CD14-positive monocyte (primary cell): ENCODE measurements at regions not wholly inside any gene's neighbourhood (a gene's known extent, or its start where the extent isn't known, plus 50 kb on each side); places are given as distances from the start of the nearest gene placed in this dataset.

Source experiments
- DNase-seq, 3 donors: peaks; one replicate each; pipeline ENCODE4 v3.0.0-alpha.2; 2011 to 2022
- H2AFZ ChIP-seq: 2 replicates; pipeline ENCODE4 v1.6.0; 2012; ENCODE audit warnings: mild to moderate bottlenecking, low read depth, low read length, inconsistent platforms; ENCODE audit not compliant: insufficient read depth, poor library complexity, severe bottlenecking
- H3K27ac ChIP-seq, 2 donors: 1 replicate in 1 of 2; 2 replicates in 1 of 2; pipeline ENCODE4 v1.5.1; 2012 to 2013; ENCODE audit warnings: low read length in 2 of 2, control low read depth in 1 of 2, inconsistent platforms in 1 of 2, low read depth in 1 of 2, mild to moderate bottlenecking in 1 of 2
- H3K27me3 ChIP-seq, 2 donors: one replicate each; pipeline versions ENCODE4 v1.6.0 to v1.6.1; 2011 to 2013; ENCODE audit warnings: low read length in 2 of 2; ENCODE audit not compliant: control insufficient read depth in 2 of 2, insufficient read depth in 2 of 2
- H3K36me3 ChIP-seq, 2 donors: replicated peaks in 1 of 2; 1 replicate in 1 of 2; 2 replicates in 1 of 2; pipeline versions ENCODE4 v1.5.1 to v1.6.1; 2012 to 2013; ENCODE audit warnings: low read length in 2 of 2, control low read depth in 1 of 2, inconsistent platforms in 1 of 2, mild to moderate bottlenecking in 1 of 2; ENCODE audit not compliant: insufficient read depth in 2 of 2, control insufficient read depth in 1 of 2
- H3K4me1 ChIP-seq, 2 donors: 1 replicate in 1 of 2; 2 replicates in 1 of 2; pipeline versions ENCODE4 v1.5.1 to v1.6.1; 2012 to 2013; ENCODE audit warnings: low read length in 2 of 2, control low read depth in 1 of 2, inconsistent platforms in 1 of 2, mild to moderate bottlenecking in 1 of 2, moderate library complexity in 1 of 2; ENCODE audit not compliant: insufficient read depth in 2 of 2, control insufficient read depth in 1 of 2
- H3K4me2 ChIP-seq: replicated peaks from 2 replicates; pipeline ENCODE3; 2012; ENCODE audit warnings: low read length, moderate library complexity, mild to moderate bottlenecking; ENCODE audit not compliant: poor library complexity, severe bottlenecking; ENCODE audit errors: extremely low read depth
- H3K4me3 ChIP-seq, 3 experiments: fragments of 200-600 bp in 1 of 3; sonication (generic) in 1 of 3; replicated peaks in 1 of 3; 1 replicate in 2 of 3; 2 replicates in 1 of 3; pipeline ENCODE4 v1.5.1; 2011 to 2013; ENCODE audit warnings: low read length in 3 of 3, mild to moderate bottlenecking in 3 of 3, control low read depth in 2 of 3, low read depth in 2 of 3, inconsistent platforms in 1 of 3, moderate library complexity in 1 of 3
- H3K79me2 ChIP-seq: 2 replicates; pipeline ENCODE4 v1.6.0; 2012; ENCODE audit warnings: mild to moderate bottlenecking, control low read depth, inconsistent platforms, low read length, moderate library complexity; ENCODE audit not compliant: insufficient read depth
- H3K9ac ChIP-seq: 2 replicates; pipeline ENCODE4 v1.6.0; 2017; ENCODE audit warnings: low read length, mild to moderate bottlenecking; ENCODE audit not compliant: insufficient read depth, poor library complexity, severe bottlenecking
- H3K9me3 ChIP-seq, 2 donors: replicated peaks in 1 of 2; 1 replicate in 1 of 2; 2 replicates in 1 of 2; pipeline versions ENCODE4 v1.5.1 to v1.6.1; 2012 to 2013; ENCODE audit warnings: low read length in 2 of 2, control low read depth in 1 of 2; ENCODE audit not compliant: control insufficient read depth in 1 of 2, insufficient read depth in 1 of 2
- H4K20me1 ChIP-seq: 2 replicates; pipeline ENCODE4 v1.6.0; 2012; ENCODE audit warnings: mild to moderate bottlenecking, low read length, control low read depth, moderate library complexity; ENCODE audit not compliant: insufficient read depth
- H3K27ac Mint-ChIP-seq, 7 donors: one replicate each; pipeline ENCODE4 v1.8.0; 2020; ENCODE audit warnings: mild to moderate bottlenecking in 7 of 7, mixed read lengths in 7 of 7, moderate library complexity in 6 of 7, inconsistent platforms in 2 of 7
- H3K27me3 Mint-ChIP-seq, 3 donors: one replicate each; pipeline ENCODE4 v1.8.0; 2021 to 2022; ENCODE audit warnings: low read depth in 3 of 3, mild to moderate bottlenecking in 3 of 3, mixed read lengths in 3 of 3, moderate library complexity in 3 of 3, inconsistent platforms in 1 of 3
- H3K36me3 Mint-ChIP-seq, 2 donors: one replicate each; pipeline ENCODE4 v1.8.0; 2020; ENCODE audit warnings: mixed read lengths in 2 of 2, inconsistent platforms in 1 of 2, mild to moderate bottlenecking in 1 of 2
- H3K4me1 Mint-ChIP-seq: one replicate; pipeline ENCODE4 v1.8.0; 2020; ENCODE audit warnings: mild to moderate bottlenecking, mixed read lengths
- H3K4me3 Mint-ChIP-seq, 2 donors: one replicate each; pipeline ENCODE4 v1.8.0; 2020; ENCODE audit warnings: mild to moderate bottlenecking in 2 of 2, mixed read lengths in 2 of 2, moderate library complexity in 1 of 2
- H3K9me3 Mint-ChIP-seq, 7 donors: one replicate each; pipeline ENCODE4 v1.8.0; 2020 to 2022; ENCODE audit warnings: mixed read lengths in 7 of 7, mild to moderate bottlenecking in 6 of 7, moderate library complexity in 6 of 7, inconsistent platforms in 2 of 7
- CTCF ChIP-seq: fragments of 200-600 bp; IDR thresholded peaks from one replicate; pipeline ENCODE4 v1.8.0; 2022; ENCODE audit warnings: antibody characterized with exemption, mild to moderate bottlenecking
- WGBS: methylation state at CpG from one replicate; pipeline ENCODE4 v1.1.5; 2013; ENCODE audit warnings: missing lambda C conversion rate; ENCODE audit not compliant: insufficient coverage; 5-methylcytosine and 5-hydroxymethylcytosine counted together
- intact Hi-C, 2 donors: fragments of 100-400 bp; cut with micrococcal nuclease; formaldehyde crosslinking; loops; one replicate each; pipeline versions ENCODE4 v1.15.0 to v1.15.1; 2023

- DNase-seq: no peak
Measured at GRCh38 chr18:5630057-5630899, 86.5 kb upstream of the EPB41L3 start.

More at GRCh38 chr18:5630057-5630899, 86.5 kb upstream of the EPB41L3 start:
- TF ChIP-seq CTCF: no peak
- H3K27me3 Mint-ChIP-seq: peaks cover 43 to 60% (median 48%) of the 10 kb centered on the region in 3 donors
- H3K4me1 Mint-ChIP-seq: peaks cover 9% of the 10 kb centered on the region
- intact Hi-C loops: no loop called here
- H2AFZ ChIP-seq: peak overlapping the region; percentile 74
- peaks cover 21 to 32% of the 10 kb centered on the region in 2 donors for H3K4me1 ChIP-seq
- peak overlapping the region; percentile 93 for H3K4me2 ChIP-seq
- peaks cover 2 to 4% of the 10 kb centered on the region in 2 donors for H3K36me3 Mint-ChIP-seq
- H3K9ac ChIP-seq: peak overlapping the region; percentile 43
- H3K9me3 ChIP-seq: peaks cover 2 to 13% of the 10 kb centered on the region in 2 donors
- peaks cover 0 to 16% (median 7%) of the 10 kb centered on the region in 7 donors for H3K9me3 Mint-ChIP-seq
- no peak overlapping the region for H3K27ac ChIP-seq
- H3K4me3 Mint-ChIP-seq: peak overlapping the region; percentile 81 to 96
- H3K27ac Mint-ChIP-seq: no peak overlapping the region
- H3K79me2 ChIP-seq: no peaks in the 10 kb centered on the region
- no peaks in the 10 kb centered on the region for H3K36me3 ChIP-seq
- 1% methylated on average over 72 of the region's 79 CpGs for WGBS
- H3K4me3 ChIP-seq: peak overlapping the region; percentile 39 to 76 (median 43)
- H3K27me3 ChIP-seq: peaks cover 65 to 81% of the 10 kb centered on the region in 2 donors
- no peaks in the 10 kb centered on the region for H4K20me1 ChIP-seq
